IPS-15b (cell line): ENCODE measurements at regions not wholly inside any gene's neighbourhood (a gene's known extent, or its start where the extent isn't known, plus 50 kb on each side); places are given as distances from the start of the nearest gene placed in this dataset.

ENCODE experiments used
- H3K27me3 ChIP-seq: one replicate; pipeline ENCODE4 v1.6.1; 2013; ENCODE audit warnings: low read length; ENCODE audit not compliant: control insufficient read depth, insufficient read depth
- H3K36me3 ChIP-seq: one replicate; pipeline ENCODE4 v1.6.1; 2013; ENCODE audit warnings: low read length; ENCODE audit not compliant: control insufficient read depth, insufficient read depth
- H3K4me1 ChIP-seq: one replicate; pipeline ENCODE4 v1.6.1; 2013; ENCODE audit warnings: mild to moderate bottlenecking, low read length; ENCODE audit not compliant: control insufficient read depth, insufficient read depth
- H3K4me3 ChIP-seq: one replicate; pipeline ENCODE4 v1.5.1; 2013; ENCODE audit warnings: low read depth, low read length
- H3K9ac ChIP-seq: one replicate; pipeline ENCODE4 v1.6.1; 2013; ENCODE audit warnings: low read depth, mild to moderate bottlenecking, low read length
- H3K9me3 ChIP-seq: one replicate; pipeline ENCODE4 v1.6.1; 2013; ENCODE audit warnings: mild to moderate bottlenecking, low read length; ENCODE audit not compliant: control insufficient read depth, insufficient read depth

DNA sequence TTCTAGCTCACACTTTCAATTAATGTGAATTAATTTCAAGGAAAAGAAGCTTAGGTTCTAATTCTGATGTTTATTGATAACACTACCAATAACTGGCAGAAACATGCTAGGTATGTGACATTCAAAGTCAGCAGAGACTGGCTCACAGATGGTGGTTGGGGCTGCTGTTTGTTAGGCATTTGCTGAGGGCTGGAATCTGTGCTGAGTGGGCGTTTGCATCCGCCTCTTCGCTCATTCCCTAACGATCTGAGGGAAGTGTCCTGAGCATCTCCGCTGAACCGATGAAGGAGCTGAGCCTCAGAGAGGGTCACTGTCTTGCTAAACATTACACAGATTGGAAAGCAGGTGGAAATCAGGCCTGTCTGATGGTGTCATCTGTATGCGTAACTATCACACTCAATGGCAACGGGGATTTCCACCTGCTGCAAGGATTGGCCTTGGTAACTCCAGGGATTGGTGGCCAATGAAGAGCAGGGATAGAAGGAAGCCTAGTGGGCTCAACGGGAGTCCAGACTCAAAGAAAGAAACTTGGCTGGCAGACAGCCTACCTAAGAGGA lies 338.9 kb downstream of the TEX29 start:
- H3K4me3 ChIP-seq, result no peak overlapping the region
- H3K36me3 ChIP-seq, result no peaks in the 10 kb centered on the region
- H3K4me1 ChIP-seq, result peaks cover 9% of the 10 kb centered on the region
- no peaks in the 10 kb centered on the region for H3K27me3 ChIP-seq
- H3K9me3 ChIP-seq, result no peaks in the 10 kb centered on the region
- H3K9ac ChIP-seq, result no peak overlapping the region

GRCh38 chr13:111659842-111660241 lies 339.4 kb downstream of the TEX29 start:
- H3K9ac ChIP-seq, result no peak overlapping the region
- no peaks in the 10 kb centered on the region for H3K9me3 ChIP-seq
- no peak overlapping the region for H3K4me3 ChIP-seq
- peaks cover 9% of the 10 kb centered on the region for H3K4me1 ChIP-seq
- H3K36me3 ChIP-seq, result no peaks in the 10 kb centered on the region
- no peaks in the 10 kb centered on the region for H3K27me3 ChIP-seq

GRCh38 chr13:111661052-111661451 lies 340.6 kb downstream of the TEX29 start:
- Histone ChIP-seq H3K36me3 (no peaks in the 10 kb centered on the region), H3K4me1 (peaks cover 9% of the 10 kb centered on the region), H3K9me3 (no peaks in the 10 kb centered on the region), H3K4me3 (no peak overlapping the region), H3K9ac (no peak overlapping the region), H3K27me3 (no peaks in the 10 kb centered on the region)

- Histone ChIP-seq H3K27me3 (no peaks in the 10 kb centered on the region), H3K4me3 (no peak overlapping the region), H3K4me1 (peaks cover 9% of the 10 kb centered on the region), H3K9me3 (no peaks in the 10 kb centered on the region), H3K36me3 (no peaks in the 10 kb centered on the region), H3K9ac (no peak overlapping the region)
These were observed 341.3 kb downstream of the TEX29 start for GRCh38 chr13:111661776-111662175.

DNA sequence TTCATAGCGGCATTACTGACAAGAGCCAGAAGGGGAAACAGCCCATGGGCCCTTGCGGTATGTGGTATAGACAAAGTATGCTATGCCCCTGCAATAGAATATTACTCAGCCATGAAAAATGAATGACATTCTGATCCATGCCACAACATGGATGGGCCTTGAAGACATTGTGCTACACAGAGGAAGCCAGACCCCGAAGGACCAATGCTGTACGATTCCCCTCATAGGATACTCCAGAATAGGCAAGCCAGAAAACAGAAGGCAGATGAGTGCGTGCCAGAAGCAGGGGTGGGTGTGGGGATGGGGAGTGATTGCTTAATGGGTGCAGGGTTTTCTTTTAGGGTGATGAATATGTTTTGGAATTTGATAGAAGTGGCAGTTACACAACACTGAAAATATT lies 342.0 kb downstream of the TEX29 start:
- no peaks in the 10 kb centered on the region for H3K9me3 ChIP-seq
- no peaks in the 10 kb centered on the region for H3K27me3 ChIP-seq
- H3K4me1 ChIP-seq, result peaks cover 9% of the 10 kb centered on the region
- no peak overlapping the region for H3K9ac ChIP-seq
- no peaks in the 10 kb centered on the region for H3K36me3 ChIP-seq
- no peak overlapping the region for H3K4me3 ChIP-seq

DNA sequence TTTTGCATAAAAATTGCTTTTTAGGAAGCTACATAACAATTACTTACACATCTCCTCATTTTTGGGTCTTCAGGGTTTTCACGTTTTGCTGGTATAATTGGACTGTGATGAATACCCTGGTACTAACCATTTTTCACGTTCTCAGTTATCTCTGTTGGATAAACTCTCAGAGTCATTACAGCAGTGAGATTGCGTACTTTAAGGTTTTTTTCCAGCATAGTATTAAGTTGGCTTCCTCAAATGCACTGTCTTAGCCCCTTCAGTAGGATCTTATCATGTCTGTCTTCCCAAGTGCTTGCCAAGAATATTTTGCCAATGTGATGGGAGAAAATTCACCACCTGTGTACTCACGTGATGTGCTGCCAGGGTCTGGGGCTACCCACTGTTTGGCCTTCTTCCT lies 342.5 kb downstream of the TEX29 start:
- Histone ChIP-seq H3K27me3 (no peaks in the 10 kb centered on the region), H3K4me1 (peaks cover 8% of the 10 kb centered on the region), H3K36me3 (no peaks in the 10 kb centered on the region), H3K4me3 (no peak overlapping the region), H3K9ac (no peak overlapping the region), H3K9me3 (no peaks in the 10 kb centered on the region)

DNA sequence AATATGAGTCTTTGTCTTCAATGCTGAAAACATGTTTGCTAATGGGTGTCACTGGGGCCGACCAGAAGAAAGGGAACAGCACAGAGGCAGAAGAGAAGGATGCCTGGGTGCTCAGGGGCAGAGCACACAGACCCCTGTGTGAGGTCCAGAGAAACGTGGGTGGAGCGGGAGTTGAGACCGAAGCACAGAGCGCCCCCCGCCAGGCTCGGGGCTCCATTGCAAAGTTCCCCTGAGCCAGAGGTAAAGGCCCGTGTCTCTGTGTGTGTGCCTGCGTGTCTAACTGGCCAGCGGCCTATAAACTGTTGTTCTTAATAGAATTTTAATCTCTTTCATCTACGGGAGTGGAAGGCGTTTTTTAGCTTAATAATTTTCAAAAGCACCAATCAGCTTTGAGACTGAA lies 343.1 kb downstream of the TEX29 start:
- Histone ChIP-seq H3K27me3 (no peaks in the 10 kb centered on the region), H3K4me1 (peaks cover 5% of the 10 kb centered on the region), H3K36me3 (no peaks in the 10 kb centered on the region), H3K9ac (no peak overlapping the region), H3K9me3 (no peaks in the 10 kb centered on the region), H3K4me3 (no peak overlapping the region)

DNA sequence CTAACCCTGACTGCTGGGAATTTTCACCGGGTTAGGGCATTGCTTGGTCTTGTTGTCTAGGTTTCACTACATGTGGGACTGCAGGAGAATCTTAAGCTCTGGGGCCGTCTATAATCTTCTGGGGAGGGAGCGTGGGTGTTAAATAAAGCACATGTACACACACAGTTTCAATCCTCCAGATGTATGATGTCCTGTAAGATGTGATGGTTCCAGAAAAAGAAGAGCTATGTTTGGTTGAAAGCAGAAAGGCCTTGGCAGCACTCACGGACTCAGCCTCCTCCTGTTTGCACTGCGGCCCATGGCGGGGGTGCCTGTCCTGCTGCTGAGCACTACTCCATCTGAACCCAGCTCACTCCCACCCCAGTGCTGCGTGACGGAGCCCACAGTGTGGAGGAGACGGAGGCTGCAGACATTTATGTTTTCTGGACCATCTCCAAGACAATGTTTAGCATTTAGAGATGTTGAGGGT lies 343.5 kb downstream of the TEX29 start:
- peaks cover 3% of the 10 kb centered on the region for H3K4me1 ChIP-seq
- H3K4me3 ChIP-seq, result no peak overlapping the region
- no peak overlapping the region for H3K9ac ChIP-seq
- H3K27me3 ChIP-seq, result no peaks in the 10 kb centered on the region
- H3K9me3 ChIP-seq, result no peaks in the 10 kb centered on the region
- no peaks in the 10 kb centered on the region for H3K36me3 ChIP-seq

DNA sequence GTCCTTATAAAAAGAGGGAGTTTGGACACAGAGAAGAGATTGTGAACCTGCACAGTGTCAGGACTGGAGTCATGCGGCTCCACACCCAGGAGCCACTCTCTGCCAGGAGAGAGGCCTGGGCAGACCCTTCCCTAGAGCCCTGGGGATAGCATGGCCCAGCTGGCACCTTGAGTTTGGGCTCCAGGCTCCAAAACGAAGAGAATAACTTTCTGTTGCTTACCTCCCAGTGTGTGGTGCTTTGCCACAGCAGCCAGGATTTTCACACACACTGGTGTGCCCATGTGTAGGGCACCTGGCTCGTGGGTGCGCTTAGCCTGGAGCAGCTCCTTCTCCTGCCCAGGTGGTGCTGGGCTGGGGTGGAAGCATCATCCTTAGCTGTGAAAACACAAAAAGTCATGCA lies 344.3 kb downstream of the TEX29 start:
- Histone ChIP-seq H3K36me3 (no peaks in the 10 kb centered on the region), H3K27me3 (no peaks in the 10 kb centered on the region)

DNA sequence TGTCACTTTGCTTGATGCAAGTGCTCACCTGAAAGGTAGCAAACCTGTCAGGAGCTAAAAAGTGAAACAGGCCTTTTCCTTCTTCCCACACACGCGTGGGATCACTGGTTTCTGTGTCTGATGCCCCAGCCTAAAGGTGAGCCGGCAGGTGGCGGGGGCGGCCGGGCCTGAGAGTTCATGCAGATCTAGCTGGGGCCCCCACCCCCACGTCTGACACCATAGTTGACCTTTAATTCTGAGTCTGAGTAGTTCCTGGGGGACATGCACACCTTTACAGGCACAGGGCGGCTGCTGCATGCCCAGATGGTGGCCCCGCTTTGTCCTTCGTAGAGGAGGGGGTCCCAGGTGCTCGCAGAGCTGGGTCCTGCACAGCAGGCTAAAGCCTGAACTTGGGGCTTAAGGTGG lies 345.3 kb downstream of the TEX29 start:
- Histone ChIP-seq H3K4me1 (no peaks in the 10 kb centered on the region), H3K36me3 (no peaks in the 10 kb centered on the region), H3K9ac (no peak overlapping the region), H3K4me3 (no peak overlapping the region), H3K9me3 (no peaks in the 10 kb centered on the region), H3K27me3 (no peaks in the 10 kb centered on the region)

More for the DNA sequence above, 344.3 kb downstream of the TEX29 start:
- no peak overlapping the region for H3K9ac ChIP-seq
- H3K4me3 ChIP-seq, result no peak overlapping the region
- H3K9me3 ChIP-seq, result no peaks in the 10 kb centered on the region
- H3K4me1 ChIP-seq, result no peaks in the 10 kb centered on the region

- Histone ChIP-seq H3K4me1 (no peaks in the 10 kb centered on the region), H3K4me3 (no peak overlapping the region), H3K36me3 (no peaks in the 10 kb centered on the region), H3K9me3 (no peaks in the 10 kb centered on the region), H3K9ac (no peak overlapping the region), H3K27me3 (no peaks in the 10 kb centered on the region)
These were observed 345.8 kb downstream of the TEX29 start for GRCh38 chr13:111666164-111666776.

DNA sequence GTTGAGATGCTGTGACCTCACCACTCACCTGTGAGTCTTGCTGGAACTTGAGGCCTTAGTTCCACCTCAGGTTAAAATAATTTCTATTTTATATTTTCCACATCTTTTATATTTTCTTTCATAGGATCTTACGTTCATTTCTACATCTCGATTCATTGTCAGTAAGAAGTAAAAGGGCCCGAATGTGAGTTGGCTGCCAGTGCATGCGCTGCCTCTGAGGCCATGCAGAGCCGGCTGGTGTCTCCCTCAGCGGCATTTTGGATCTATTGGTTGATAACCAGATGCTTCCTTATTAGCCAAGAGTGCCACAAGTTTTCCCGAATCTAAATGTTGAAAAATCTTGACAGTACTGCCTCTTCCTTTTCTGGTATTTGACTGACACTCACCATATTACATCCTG lies 347.3 kb downstream of the TEX29 start:
- H3K4me3 ChIP-seq, result no peak overlapping the region
- H3K4me1 ChIP-seq, result no peaks in the 10 kb centered on the region
- H3K9ac ChIP-seq, result no peak overlapping the region
- no peaks in the 10 kb centered on the region for H3K9me3 ChIP-seq
- H3K27me3 ChIP-seq, result no peaks in the 10 kb centered on the region
- no peaks in the 10 kb centered on the region for H3K36me3 ChIP-seq
